Stimulated activated CD8-positive, alpha-beta memory T cell treated with anti-CD3 and anti-CD28 coated beads, Interleukin-12 subunit alpha, Interleukin-12 subunit beta, amount 100 ng/mL, for 24 hours (primary cell): ENCODE measurements at regions not wholly inside any gene's neighbourhood (a gene's known extent, or its start where the extent isn't known, plus 50 kb on each side); places are given as distances from the start of the nearest gene placed in this dataset.

Source experiments
- DNase-seq: peaks from one replicate; pipeline ENCODE4 v3.0.0-alpha.2; 2020; ENCODE audit errors: extremely low read depth

- no peak for DNase-seq
These were observed 86.8 kb upstream of the STARD13 start for GRCh38 chr13:33372251-33372919.

- no peak for DNase-seq
These were observed 88.1 kb upstream of the STARD13 start for GRCh38 chr13:33373624-33374023.

- no peak for DNase-seq
These were observed 89.9 kb upstream of the STARD13 start for GRCh38 chr13:33375421-33375820.

- no peak for DNase-seq
These were observed 90.7 kb upstream of the STARD13 start for GRCh38 chr13:33376212-33376611.

GRCh38 chr13:33377411-33377810 is 91.9 kb upstream of the STARD13 start:
- DNase-seq: no peak

- DNase-seq: no peak
These were observed 92.3 kb upstream of the STARD13 start for GRCh38 chr13:33377825-33378224.

GRCh38 chr13:33379608-33380007 is 94.1 kb upstream of the STARD13 start:
- DNase-seq: no peak

GRCh38 chr13:33380487-33381079 is 95.0 kb upstream of the STARD13 start:
- no peak for DNase-seq

GRCh38 chr13:33381180-33381579 is 95.6 kb upstream of the STARD13 start:
- DNase-seq: no peak

GRCh38 chr13:33381906-33382305 is 96.4 kb upstream of the STARD13 start:
- no peak for DNase-seq

GRCh38 chr13:33383724-33384577 is 98.4 kb upstream of the STARD13 start:
- no peak for DNase-seq

- DNase-seq: no peak
These were observed 102.9 kb upstream of the STARD13 start for GRCh38 chr13:33388286-33388998.

- no peak for DNase-seq
These were observed 107.3 kb upstream of the STARD13 start for GRCh38 chr13:33392794-33393405.

GRCh38 chr13:33394294-33394932 is 108.9 kb upstream of the STARD13 start:
- DNase-seq: no peak

- no peak for DNase-seq
These were observed 115.7 kb upstream of the STARD13 start for GRCh38 chr13:33401238-33401637.

- no peak for DNase-seq
These were observed 117.4 kb upstream of the STARD13 start for GRCh38 chr13:33402975-33403374.

GRCh38 chr13:33403807-33404362 is 118.3 kb upstream of the STARD13 start:
- no peak for DNase-seq

GRCh38 chr13:33405371-33405770 is 119.8 kb upstream of the STARD13 start:
- DNase-seq: no peak

GRCh38 chr13:33409673-33410510 is 124.3 kb upstream of the STARD13 start:
- no peak for DNase-seq

- DNase-seq: no peak
These were observed 125.1 kb upstream of the STARD13 start for GRCh38 chr13:33410619-33411018.
